Kidney (tissue), 13 donors: ENCODE measurements at regions not wholly inside any gene's neighbourhood (a gene's known extent, or its start where the extent isn't known, plus 50 kb on each side); places are given as distances from the start of the nearest gene placed in this dataset.
A peak's percentile ranks its signal among the peaks of the same experiment; 100 is the strongest.

ENCODE experiments used
- DNase-seq, 5 donors: peaks; one replicate each; pipeline ENCODE4 v3.0.0-alpha.2; 2013 to 2020
- FAIRE-seq: peaks from 2 replicates; lab custom pipeline; 2012; peaks lifted over from hg19 to GRCh38; lab: Jason Lieb, UNC
- H3K27ac ChIP-seq, 2 donors: one replicate each; pipeline ENCODE4 v1.7.0; 2013; ENCODE audit warnings: low read depth in 2 of 2, low read length in 2 of 2, inconsistent platforms in 1 of 2
- H3K27me3 ChIP-seq: one replicate; pipeline ENCODE4 v1.7.1; 2013; ENCODE audit warnings: low read length, inconsistent platforms; ENCODE audit not compliant: control insufficient read depth, insufficient read depth
- H3K36me3 ChIP-seq, 3 donors: one replicate each; pipeline versions ENCODE4 v1.7.0 to v1.7.1; 2013; ENCODE audit warnings: low read length in 3 of 3, control low read depth in 1 of 3, inconsistent platforms in 1 of 3; ENCODE audit not compliant: insufficient read depth in 3 of 3, control insufficient read depth in 2 of 3
- H3K4me1 ChIP-seq, 3 donors: one replicate each; pipeline versions ENCODE4 v1.7.0 to v1.7.1; 2013; ENCODE audit warnings: low read length in 3 of 3, inconsistent platforms in 1 of 3, low read depth in 1 of 3; ENCODE audit not compliant: control insufficient read depth in 2 of 3, insufficient read depth in 2 of 3
- H3K4me3 ChIP-seq, 3 donors: one replicate each; pipeline versions ENCODE4 v1.7.0 to v1.8.1; 2013; ENCODE audit warnings: low read length in 3 of 3, control low read depth in 1 of 3, inconsistent platforms in 1 of 3
- H3K9ac ChIP-seq, 3 donors: one replicate each; pipeline versions ENCODE4 v1.7.0 to v1.7.1; 2013; ENCODE audit warnings: low read length in 3 of 3, control low read depth in 1 of 3, inconsistent platforms in 1 of 3
- H3K9me3 ChIP-seq, 3 donors: one replicate each; pipeline versions ENCODE4 v1.7.0 to v1.7.1; 2013; ENCODE audit warnings: low read length in 3 of 3, control low read depth in 1 of 3, inconsistent platforms in 1 of 3; ENCODE audit not compliant: control insufficient read depth in 2 of 3, insufficient read depth in 1 of 3
- intact Hi-C: fragments of 100-400 bp; cut with DNase I; formaldehyde crosslinking; loops from one replicate; pipeline ENCODE4 v1.11.1; 2022
- TF ChIP-seq, protein P1 (sequence below): IDR thresholded peaks from 3 replicates; pipeline ENCODE4 v1.5.1; 2012; ENCODE audit warnings: mild to moderate bottlenecking, moderate library complexity, borderline replicate concordance; ENCODE audit not compliant: insufficient read depth; ENCODE audit errors: extremely low read depth
- donor health status: control.
- donor health status: control.
- donor health status: control.
- donor health status: control.
- donor health status: control.
- donor health status: DM: yes; HTN: yes; CAD: no.
- donor health status: Normal renal cell carcinoma (clear cell type).

DNA sequence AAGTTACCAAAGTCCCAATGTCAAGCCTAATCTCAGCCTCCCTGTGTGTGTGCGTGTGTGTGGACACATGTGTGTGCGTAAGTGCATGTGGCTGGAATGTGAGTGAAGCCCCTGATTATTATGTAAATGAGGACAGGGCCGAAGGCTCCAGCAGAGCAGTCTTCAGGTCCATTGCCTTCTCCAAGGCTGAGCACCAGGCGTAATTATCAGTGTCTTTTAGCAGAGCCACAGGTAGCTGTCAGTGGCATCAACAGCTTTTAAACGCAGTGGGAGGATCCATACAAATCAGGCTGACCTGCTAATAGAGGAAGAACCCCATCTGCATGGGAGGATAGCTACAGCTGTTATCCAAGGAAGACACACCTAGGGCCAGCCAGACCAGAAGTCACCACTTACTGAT lies 324.3 kb upstream of the MOCS1 start:
- no peak for DNase-seq
- intact Hi-C loops: no loop called here
- H3K9ac ChIP-seq: no peak overlapping the region

GRCh38 chr6:40256831-40257230 lies 322.6 kb upstream of the MOCS1 start:
- intact Hi-C loops: no loop called here
- DNase-seq: no peak
- H3K4me3 ChIP-seq: no peak overlapping the region
- no peak for FAIRE-seq
- H3K36me3 ChIP-seq: no peaks in the 10 kb centered on the region
- no peaks in the 10 kb centered on the region for H3K27me3 ChIP-seq
- no peak overlapping the region for H3K9ac ChIP-seq
- H3K27ac ChIP-seq: no peak overlapping the region
- peaks cover 0 to 2% (median 0%) of the 10 kb centered on the region in 3 donors for H3K4me1 ChIP-seq
- TF ChIP-seq, protein P1, sequence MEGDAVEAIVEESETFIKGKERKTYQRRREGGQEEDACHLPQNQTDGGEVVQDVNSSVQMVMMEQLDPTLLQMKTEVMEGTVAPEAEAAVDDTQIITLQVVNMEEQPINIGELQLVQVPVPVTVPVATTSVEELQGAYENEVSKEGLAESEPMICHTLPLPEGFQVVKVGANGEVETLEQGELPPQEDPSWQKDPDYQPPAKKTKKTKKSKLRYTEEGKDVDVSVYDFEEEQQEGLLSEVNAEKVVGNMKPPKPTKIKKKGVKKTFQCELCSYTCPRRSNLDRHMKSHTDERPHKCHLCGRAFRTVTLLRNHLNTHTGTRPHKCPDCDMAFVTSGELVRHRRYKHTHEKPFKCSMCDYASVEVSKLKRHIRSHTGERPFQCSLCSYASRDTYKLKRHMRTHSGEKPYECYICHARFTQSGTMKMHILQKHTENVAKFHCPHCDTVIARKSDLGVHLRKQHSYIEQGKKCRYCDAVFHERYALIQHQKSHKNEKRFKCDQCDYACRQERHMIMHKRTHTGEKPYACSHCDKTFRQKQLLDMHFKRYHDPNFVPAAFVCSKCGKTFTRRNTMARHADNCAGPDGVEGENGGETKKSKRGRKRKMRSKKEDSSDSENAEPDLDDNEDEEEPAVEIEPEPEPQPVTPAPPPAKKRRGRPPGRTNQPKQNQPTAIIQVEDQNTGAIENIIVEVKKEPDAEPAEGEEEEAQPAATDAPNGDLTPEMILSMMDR: no peak
- no peaks in the 10 kb centered on the region for H3K9me3 ChIP-seq

More for the DNA sequence above, 324.3 kb upstream of the MOCS1 start:
- no peaks in the 10 kb centered on the region for H3K27me3 ChIP-seq
- TF ChIP-seq, protein P1: no peak
- no peak overlapping the region for H3K27ac ChIP-seq
- H3K36me3 ChIP-seq: no peaks in the 10 kb centered on the region
- no peaks in the 10 kb centered on the region for H3K9me3 ChIP-seq
- no peak overlapping the region for H3K4me3 ChIP-seq
- no peak for FAIRE-seq
- H3K4me1 ChIP-seq: peaks cover 0 to 2% (median 0%) of the 10 kb centered on the region in 3 donors

GRCh38 chr6:40256224-40256623 lies 322.0 kb upstream of the MOCS1 start:
- Histone ChIP-seq H3K36me3 (no peaks in the 10 kb centered on the region), H3K9me3 (no peaks in the 10 kb centered on the region), H3K27ac (no peak overlapping the region), H3K4me3 (no peak overlapping the region), H3K4me1 (peaks cover 0 to 2% (median 0%) of the 10 kb centered on the region in 3 donors), H3K9ac (no peak overlapping the region), H3K27me3 (no peaks in the 10 kb centered on the region)
- TF ChIP-seq, protein P1: no peak
- intact Hi-C loops: no loop called here
- DNase-seq: peak in 1 of 5 donors; percentile 19
- no peak for FAIRE-seq

- DNase-seq (no peak), FAIRE-seq (no peak)
- peaks cover 0 to 2% (median 0%) of the 10 kb centered on the region in 3 donors for H3K4me1 ChIP-seq
- H3K9me3 ChIP-seq: no peaks in the 10 kb centered on the region
- H3K27ac ChIP-seq: no peak overlapping the region
- H3K36me3 ChIP-seq: no peaks in the 10 kb centered on the region
- no peak overlapping the region for H3K4me3 ChIP-seq
- TF ChIP-seq, protein P1: no peak
- no peaks in the 10 kb centered on the region for H3K27me3 ChIP-seq
- H3K9ac ChIP-seq: no peak overlapping the region
- intact Hi-C loops: no loop called here
Observed at GRCh38 chr6:40253420-40253819, 319.2 kb upstream of the MOCS1 start.
